Gastroesophageal sphincter (tissue), 4 donors: ENCODE measurements at regions not wholly inside any gene's neighbourhood (a gene's known extent, or its start where the extent isn't known, plus 50 kb on each side); places are given as distances from the start of the nearest gene placed in this dataset.

Experiments
- ATAC-seq: fragments of 150-250 bp; one replicate; pipeline ENCODE4 v1.9.1; 2016; ENCODE audit warnings: mild to moderate bottlenecking, moderate library complexity
- H3K27ac ChIP-seq, 4 donors: fragments of 200-600 bp; sonication (generic) in 3 of 4; 1 replicate in 3 of 4; 2 replicates in 1 of 4; pipeline ENCODE4 v1.5.1; 2016 to 2019
- H3K27me3 ChIP-seq: fragments of 200-600 bp; sonication (generic); one replicate; pipeline ENCODE4 v1.5.1; 2019
- H3K36me3 ChIP-seq, 2 donors: fragments of 200-600 bp; sonication (generic); one replicate each; pipeline ENCODE4 v1.5.1; 2019; ENCODE audit warnings: control low read depth in 1 of 2
- H3K4me1 ChIP-seq, 3 donors: fragments of 200-600 bp; sonication (generic); 1 replicate in 2 of 3; 2 replicates in 1 of 3; pipeline ENCODE4 v1.5.1; 2016 to 2019; ENCODE audit warnings: control low read depth in 2 of 3
- H3K4me3 ChIP-seq, 2 donors: fragments of 200-600 bp; sonication (generic); one replicate each; pipeline ENCODE4 v1.5.1; 2019; ENCODE audit warnings: mild to moderate bottlenecking in 1 of 2, moderate library complexity in 1 of 2
- H3K9me3 ChIP-seq, 3 donors: fragments of 200-600 bp; sonication (generic); one replicate each; pipeline ENCODE4 v1.5.1; 2017 to 2019; ENCODE audit warnings: control low read depth in 2 of 3
- EP300 ChIP-seq: sonication (generic); formaldehyde crosslinking; IDR thresholded peaks from one replicate; pipeline ENCODE4 v1.6.1; 2017; ENCODE audit warnings: antibody characterized with exemption, mild to moderate bottlenecking
- POLR2A ChIP-seq, 2 donors: fragments of 450-650 bp; IDR thresholded peaks; one replicate each; pipeline ENCODE4 v1.6.1; 2017; ENCODE audit warnings: antibody characterized with exemption in 2 of 2, mild to moderate bottlenecking in 2 of 2, moderate library complexity in 1 of 2
- POLR2AphosphoS5 ChIP-seq: sonication (generic); formaldehyde crosslinking; IDR thresholded peaks from one replicate; pipeline ENCODE4 v1.6.1; 2017; ENCODE audit warnings: antibody characterized with exemption
- WGBS, 2 donors: methylation state at CpG; one replicate each; pipeline ENCODE4 v1.1.5; 2018; ENCODE audit warnings: low coverage in 1 of 2; 5-methylcytosine and 5-hydroxymethylcytosine counted together
- TF ChIP-seq, protein P1 (sequence below), 4 experiments: fragments of 200-600 bp in 2 of 4; fragments of 450-650 bp in 2 of 4; sonication (generic) in 1 of 4; IDR thresholded peaks; one replicate each; pipeline ENCODE4 v1.5.1; 2017 to 2019; ENCODE audit warnings: antibody characterized with exemption in 4 of 4, mild to moderate bottlenecking in 2 of 4, moderate library complexity in 2 of 4

DNA sequence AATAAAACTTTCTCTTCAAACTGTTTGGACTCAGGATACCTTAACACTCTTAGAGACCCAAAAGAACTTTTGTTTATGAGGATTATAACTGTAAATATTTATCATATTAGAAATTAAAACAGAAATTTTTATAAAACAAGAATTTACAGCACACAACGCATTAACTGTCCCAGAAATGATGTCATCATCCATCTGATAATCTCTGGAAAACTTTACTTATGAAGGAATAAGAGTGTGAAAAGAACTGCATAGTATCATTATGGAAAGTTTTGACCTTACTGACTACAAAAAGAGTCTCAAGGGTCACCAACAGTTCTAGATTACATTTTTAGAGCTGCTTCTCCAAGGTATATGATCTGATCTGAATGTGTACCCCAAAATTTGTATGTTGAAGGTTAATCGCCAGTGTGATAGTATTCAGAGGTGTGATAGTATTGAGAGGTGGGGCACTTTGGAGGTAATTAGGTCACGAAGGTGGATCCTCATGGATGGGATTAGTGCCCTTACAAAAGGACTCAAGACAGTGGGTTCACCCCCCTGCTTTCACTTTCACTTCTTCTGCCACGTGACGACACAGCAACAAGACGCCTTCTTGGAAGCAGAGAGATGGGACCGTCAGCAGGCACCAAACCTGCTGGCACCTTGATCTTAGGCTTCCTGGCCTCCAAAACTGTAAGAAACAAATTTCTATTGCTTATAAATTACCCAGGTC is 95.7 kb upstream of the NR5A2 start:
- 76 to 85% methylated on average over 7 of the region's 7 CpGs for WGBS, 2 donors
- no peaks in the 10 kb centered on the region for H3K27me3 ChIP-seq
- ATAC-seq: no peak
- no peak overlapping the region for H3K4me3 ChIP-seq
- H3K9me3 ChIP-seq: no peaks in the 10 kb centered on the region
- no peaks in the 10 kb centered on the region for H3K36me3 ChIP-seq
- H3K4me1 ChIP-seq: no peaks in the 10 kb centered on the region
- no peak overlapping the region for H3K27ac ChIP-seq
- TF ChIP-seq POLR2AphosphoS5: no peak
- TF ChIP-seq, protein P1, sequence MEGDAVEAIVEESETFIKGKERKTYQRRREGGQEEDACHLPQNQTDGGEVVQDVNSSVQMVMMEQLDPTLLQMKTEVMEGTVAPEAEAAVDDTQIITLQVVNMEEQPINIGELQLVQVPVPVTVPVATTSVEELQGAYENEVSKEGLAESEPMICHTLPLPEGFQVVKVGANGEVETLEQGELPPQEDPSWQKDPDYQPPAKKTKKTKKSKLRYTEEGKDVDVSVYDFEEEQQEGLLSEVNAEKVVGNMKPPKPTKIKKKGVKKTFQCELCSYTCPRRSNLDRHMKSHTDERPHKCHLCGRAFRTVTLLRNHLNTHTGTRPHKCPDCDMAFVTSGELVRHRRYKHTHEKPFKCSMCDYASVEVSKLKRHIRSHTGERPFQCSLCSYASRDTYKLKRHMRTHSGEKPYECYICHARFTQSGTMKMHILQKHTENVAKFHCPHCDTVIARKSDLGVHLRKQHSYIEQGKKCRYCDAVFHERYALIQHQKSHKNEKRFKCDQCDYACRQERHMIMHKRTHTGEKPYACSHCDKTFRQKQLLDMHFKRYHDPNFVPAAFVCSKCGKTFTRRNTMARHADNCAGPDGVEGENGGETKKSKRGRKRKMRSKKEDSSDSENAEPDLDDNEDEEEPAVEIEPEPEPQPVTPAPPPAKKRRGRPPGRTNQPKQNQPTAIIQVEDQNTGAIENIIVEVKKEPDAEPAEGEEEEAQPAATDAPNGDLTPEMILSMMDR (IDR thresholded peaks at IDR 0.05): no peak

- H3K4me1 ChIP-seq: no peaks in the 10 kb centered on the region
- H3K36me3 ChIP-seq: no peaks in the 10 kb centered on the region
- no peaks in the 10 kb centered on the region for H3K27me3 ChIP-seq
- no peak overlapping the region for H3K4me3 ChIP-seq
- TF ChIP-seq POLR2A (IDR thresholded peaks at IDR 0.05) (no peak), EP300 (no peak), POLR2AphosphoS5 (no peak)
- TF ChIP-seq, protein P1 (IDR thresholded peaks at IDR 0.05): no peak
- H3K27ac ChIP-seq: no peak overlapping the region
- WGBS, 2 donors: 73 to 83% methylated on average over 1 to 2 of the region's 2 CpGs
- H3K9me3 ChIP-seq: no peaks in the 10 kb centered on the region
- no peak for ATAC-seq
These were observed 95.0 kb upstream of the NR5A2 start for GRCh38 chr1:199932462-199932861.

DNA sequence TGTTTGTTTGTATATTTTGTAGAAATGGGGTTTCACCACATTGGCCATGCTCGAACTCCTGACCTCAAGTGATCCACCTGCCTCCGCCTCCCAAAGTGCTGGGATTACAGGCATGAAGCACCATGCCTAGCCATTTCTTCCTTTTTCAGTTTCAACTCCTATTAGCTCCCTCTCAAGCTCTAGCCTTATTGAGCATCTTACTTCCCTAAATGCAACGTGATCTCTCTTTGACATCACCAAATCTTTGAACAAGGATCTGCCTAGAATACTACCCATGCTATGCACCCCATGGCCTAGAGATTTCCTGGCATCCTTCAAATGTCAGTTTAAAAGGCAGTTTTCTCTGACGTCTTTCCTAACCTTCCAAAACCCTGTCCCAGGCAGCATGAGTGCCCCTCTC is 91.1 kb upstream of the NR5A2 start:
- WGBS, 2 donors: 54 to 74% methylated on average over 2 to 4 of the region's 4 CpGs
- Histone ChIP-seq H3K4me3 (no peak overlapping the region), H3K9me3 (no peaks in the 10 kb centered on the region), H3K4me1 (no peaks in the 10 kb centered on the region), H3K36me3 (no peaks in the 10 kb centered on the region), H3K27ac (no peak overlapping the region), H3K27me3 (no peaks in the 10 kb centered on the region)
- TF ChIP-seq, protein P1 (IDR thresholded peaks at IDR 0.05): no peak
- TF ChIP-seq EP300: no peak
- no peak for TF ChIP-seq POLR2AphosphoS5
- TF ChIP-seq POLR2A (IDR thresholded peaks at IDR 0.05): no peak
- ATAC-seq: no peak

- TF ChIP-seq, protein P1 (IDR thresholded peaks at IDR 0.05): no peak
- no peak for TF ChIP-seq POLR2AphosphoS5
- no peak for TF ChIP-seq EP300
- TF ChIP-seq POLR2A (IDR thresholded peaks at IDR 0.05): no peak
- H3K9me3 ChIP-seq: no peaks in the 10 kb centered on the region
- no peaks in the 10 kb centered on the region for H3K36me3 ChIP-seq
- no peaks in the 10 kb centered on the region for H3K4me1 ChIP-seq
- H3K4me3 ChIP-seq: no peak overlapping the region
- no peak overlapping the region for H3K27ac ChIP-seq
- ATAC-seq: no peak
- no peaks in the 10 kb centered on the region for H3K27me3 ChIP-seq
- 53 to 81% methylated on average over 1 to 4 of the region's 4 CpGs for WGBS, 2 donors
These were observed 90.3 kb upstream of the NR5A2 start for GRCh38 chr1:199937161-199937560.

- no peaks in the 10 kb centered on the region for H3K36me3 ChIP-seq
- TF ChIP-seq, protein P1 (IDR thresholded peaks at IDR 0.05): no peak
- TF ChIP-seq POLR2A (IDR thresholded peaks at IDR 0.05) (no peak), EP300 (no peak), POLR2AphosphoS5 (no peak)
- H3K4me3 ChIP-seq: no peak overlapping the region
- H3K27me3 ChIP-seq: no peaks in the 10 kb centered on the region
- no peaks in the 10 kb centered on the region for H3K9me3 ChIP-seq
- no peak for ATAC-seq
- H3K27ac ChIP-seq: no peak overlapping the region
- WGBS, 2 donors: 80 to 85% methylated on average over 3 to 4 of the region's 4 CpGs
- H3K4me1 ChIP-seq: no peaks in the 10 kb centered on the region
These were observed 89.8 kb upstream of the NR5A2 start for GRCh38 chr1:199937661-199938060.
